Natural killer cell (primary cell): ENCODE measurements at regions not wholly inside any gene's neighbourhood (a gene's known extent, or its start where the extent isn't known, plus 50 kb on each side); places are given as distances from the start of the nearest gene placed in this dataset.

Experiments
- ATAC-seq, 3 donors: fragments of 150-1000 bp in 2 of 3; fragments of 200-7000 bp in 1 of 3; cut with Tn5 transposase; 1 replicate in 1 of 3; 2 replicates in 2 of 3; pipeline ENCODE4 v1.10.0; 2021; ENCODE audit warnings: mild to moderate bottlenecking in 2 of 3, moderate library complexity in 2 of 3
- DNase-seq, 2 donors: peaks; one replicate each; pipeline versions ENCODE4 v3.0.0 to v3.0.0-alpha.2; 2013 to 2021; ENCODE audit warnings: mixed read lengths in 1 of 2
- H3K27ac ChIP-seq: one replicate; pipeline ENCODE4 v1.5.1; 2013; ENCODE audit warnings: mild to moderate bottlenecking, low read length
- H3K27me3 ChIP-seq: one replicate; pipeline ENCODE4 v1.6.1; 2013; ENCODE audit warnings: low read length; ENCODE audit not compliant: control insufficient read depth, insufficient read depth
- H3K36me3 ChIP-seq: one replicate; pipeline ENCODE4 v1.6.1; 2013; ENCODE audit warnings: low read length; ENCODE audit not compliant: control insufficient read depth, insufficient read depth
- H3K4me1 ChIP-seq: one replicate; pipeline ENCODE4 v1.6.1; 2013; ENCODE audit warnings: low read length; ENCODE audit not compliant: control insufficient read depth, insufficient read depth
- H3K4me3 ChIP-seq: one replicate; pipeline ENCODE4 v1.5.1; 2013; ENCODE audit warnings: low read length
- H3K9me3 ChIP-seq: one replicate; pipeline ENCODE4 v1.6.1; 2013; ENCODE audit warnings: low read length; ENCODE audit not compliant: control insufficient read depth, insufficient read depth
- H3K27ac Mint-ChIP-seq, 2 donors: one replicate each; pipeline ENCODE4 v1.8.0; 2022; ENCODE audit warnings: mild to moderate bottlenecking in 2 of 2, mixed read lengths in 2 of 2, moderate library complexity in 1 of 2
- H3K27me3 Mint-ChIP-seq, 2 donors: one replicate each; pipeline ENCODE4 v1.8.0; 2022; ENCODE audit warnings: low read depth in 2 of 2, mixed read lengths in 2 of 2
- H3K36me3 Mint-ChIP-seq: one replicate; pipeline ENCODE4 v1.8.0; 2022; ENCODE audit warnings: mixed read lengths
- H3K4me1 Mint-ChIP-seq, 2 donors: one replicate each; pipeline ENCODE4 v1.8.0; 2022; ENCODE audit warnings: mixed read lengths in 2 of 2
- H3K4me3 Mint-ChIP-seq: one replicate; pipeline ENCODE4 v1.8.0; 2022; ENCODE audit warnings: mild to moderate bottlenecking, moderate library complexity, mixed read lengths
- H3K9me3 Mint-ChIP-seq, 2 donors: one replicate each; pipeline ENCODE4 v1.8.0; 2022; ENCODE audit warnings: mixed read lengths in 2 of 2
- CTCF ChIP-seq: fragments of 200-600 bp; IDR thresholded peaks from one replicate; pipeline ENCODE4 v1.8.0; 2022; ENCODE audit warnings: antibody characterized with exemption
- WGBS: methylation state at CpG from one replicate; pipeline ENCODE4 v1.1.7; 2013; ENCODE audit warnings: missing lambda C conversion rate; ENCODE audit not compliant: insufficient coverage; 5-methylcytosine and 5-hydroxymethylcytosine counted together
- intact Hi-C: fragments of 100-400 bp; cut with micrococcal nuclease; formaldehyde crosslinking; loops from one replicate; pipeline ENCODE4 v1.14.2; 2022

- Histone ChIP-seq H3K27me3 (no peaks in the 10 kb centered on the region), H3K36me3 (no peaks in the 10 kb centered on the region), H3K9me3 (no peaks in the 10 kb centered on the region), H3K4me3 (no peak overlapping the region), H3K4me1 (no peaks in the 10 kb centered on the region), H3K27ac (no peak overlapping the region)
- ATAC-seq, result no peak
- Mint-ChIP-seq H3K9me3 (no peaks in the 10 kb centered on the region), H3K4me3 (no peak overlapping the region), H3K27me3 (peaks cover 6 to 34% of the 10 kb centered on the region in 2 donors), H3K27ac (no peak overlapping the region), H3K36me3 (no peaks in the 10 kb centered on the region), H3K4me1 (no peaks in the 10 kb centered on the region)
- no peak for TF ChIP-seq CTCF
- WGBS, result 78% methylated on average over 3 of the region's 3 CpGs
- no peak for DNase-seq
- intact Hi-C loops, result no loop called here
Observed at GRCh38 chr20:60513141-60513540, 554.9 kb downstream of the CDH26 start.

- Histone ChIP-seq H3K9me3 (no peaks in the 10 kb centered on the region), H3K4me1 (no peaks in the 10 kb centered on the region), H3K36me3 (no peaks in the 10 kb centered on the region), H3K27ac (no peak overlapping the region), H3K4me3 (no peak overlapping the region), H3K27me3 (no peaks in the 10 kb centered on the region)
- Mint-ChIP-seq H3K27ac (no peak overlapping the region), H3K27me3 (peaks cover 4 to 28% of the 10 kb centered on the region in 2 donors), H3K9me3 (no peaks in the 10 kb centered on the region), H3K4me3 (no peak overlapping the region), H3K4me1 (no peaks in the 10 kb centered on the region), H3K36me3 (no peaks in the 10 kb centered on the region)
- TF ChIP-seq CTCF, result no peak
- ATAC-seq (no peak), DNase-seq (no peak)
- WGBS, result no CpG with 5 or more reads among the region's 2 CpGs
- intact Hi-C loops, result no loop called here
Observed at GRCh38 chr20:60516442-60516841, 558.2 kb downstream of the CDH26 start.

DNA sequence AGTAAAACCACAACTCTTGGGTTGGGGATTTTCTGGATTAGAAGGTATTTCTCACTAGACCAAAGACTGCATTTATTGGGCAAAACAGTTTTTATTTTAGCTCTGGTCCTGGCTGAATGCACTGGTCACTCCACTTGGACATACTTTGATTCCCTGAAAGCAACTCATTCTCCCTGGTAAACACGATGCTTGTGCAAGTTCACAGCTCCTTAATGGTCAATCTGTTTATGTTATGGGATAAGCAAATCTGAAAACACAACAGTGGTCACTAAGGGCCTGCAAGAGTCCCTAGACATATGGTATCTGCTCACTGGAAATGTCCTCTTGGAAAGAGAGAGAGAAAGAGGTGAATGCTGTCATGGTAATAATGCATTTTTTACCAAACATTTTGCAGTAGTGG is 559.8 kb downstream of the CDH26 start:
- Histone ChIP-seq H3K4me1 (no peaks in the 10 kb centered on the region), H3K4me3 (no peak overlapping the region), H3K27me3 (no peaks in the 10 kb centered on the region), H3K36me3 (no peaks in the 10 kb centered on the region), H3K27ac (no peak overlapping the region), H3K9me3 (no peaks in the 10 kb centered on the region)
- H3K27ac Mint-ChIP-seq, result no peak overlapping the region
- no peaks in the 10 kb centered on the region for H3K36me3 Mint-ChIP-seq
- no peaks in the 10 kb centered on the region for H3K9me3 Mint-ChIP-seq
- intact Hi-C loops, result no loop called here
- H3K4me1 Mint-ChIP-seq, result no peaks in the 10 kb centered on the region
- TF ChIP-seq CTCF, result no peak
- peaks cover 4 to 14% of the 10 kb centered on the region in 2 donors for H3K27me3 Mint-ChIP-seq
- ATAC-seq (no peak), DNase-seq (no peak)
- no peak overlapping the region for H3K4me3 Mint-ChIP-seq
- 93% methylated on average over 1 of the region's 1 CpG for WGBS

DNA sequence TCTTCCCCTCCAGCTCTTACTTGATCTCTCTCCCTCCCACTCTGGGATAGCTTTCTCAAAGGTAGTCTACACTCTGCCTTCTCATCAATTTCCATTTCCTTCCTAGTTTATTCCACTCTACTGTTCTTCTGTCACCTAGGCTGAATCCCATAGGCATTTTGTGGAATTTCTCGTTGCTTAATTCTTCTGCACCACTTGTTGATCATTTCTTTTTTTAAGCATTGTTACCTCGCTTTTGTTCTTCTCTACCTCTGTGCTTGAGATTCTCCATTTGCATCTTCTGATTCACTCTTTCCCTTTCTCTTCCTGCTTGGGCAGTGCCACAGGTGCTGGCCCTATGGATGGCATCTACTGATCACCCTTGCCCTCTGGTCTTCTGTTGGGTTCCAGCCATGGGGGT is 567.2 kb downstream of the CDH26 start:
- 94% methylated on average over 2 of the region's 2 CpGs for WGBS
- H3K9me3 ChIP-seq, result no peaks in the 10 kb centered on the region
- Mint-ChIP-seq H3K9me3 (peaks cover 2 to 5% of the 10 kb centered on the region in 2 donors), H3K27ac (no peak overlapping the region), H3K27me3 (peaks cover 3 to 9% of the 10 kb centered on the region in 2 donors), H3K4me3 (no peak overlapping the region), H3K36me3 (no peaks in the 10 kb centered on the region), H3K4me1 (no peaks in the 10 kb centered on the region)
- no peaks in the 10 kb centered on the region for H3K4me1 ChIP-seq
- TF ChIP-seq CTCF, result no peak
- H3K27ac ChIP-seq, result no peak overlapping the region
- H3K27me3 ChIP-seq, result no peaks in the 10 kb centered on the region
- intact Hi-C loops, result no loop called here
- DNase-seq, result no peak
- no peak for ATAC-seq
- H3K4me3 ChIP-seq, result no peak overlapping the region
- no peaks in the 10 kb centered on the region for H3K36me3 ChIP-seq
